GM12878 (cell line): ENCODE measurements at regions not wholly inside any gene's neighbourhood (a gene's known extent, or its start where the extent isn't known, plus 50 kb on each side); places are given as distances from the start of the nearest gene placed in this dataset.

Experiments
- FOS ChIP-seq: IDR thresholded peaks from 3 replicates; pipeline ENCODE4 v1.6.1; 2011; ENCODE audit warnings: borderline replicate concordance; ENCODE audit not compliant: insufficient read length; ENCODE audit errors: extremely low read depth
- HDAC6 ChIP-seq: fragments of 200-600 bp; sonication (generic); IDR thresholded peaks from one replicate; pipeline ENCODE4 v1.8.0; 2017; ENCODE audit warnings: antibody characterized with exemption; ENCODE audit not compliant: unreplicated experiment
- MXI1 ChIP-seq: fragments of 150-350 bp; IDR thresholded peaks from 2 replicates; pipeline ENCODE4 v1.6.1; 2011; ENCODE audit warnings: low read depth, mild to moderate bottlenecking, inconsistent platforms, low read length, improper control_type of control experiment
- RCOR1 ChIP-seq: conservative IDR thresholded peaks from 2 replicates; pipeline ENCODE4 v1.6.1; 2012; ENCODE audit warnings: low read depth, low read length, improper control_type of control experiment
- SMAD1 ChIP-seq: fragments of 450-650 bp; IDR thresholded peaks from 2 replicates; pipeline ENCODE4 v1.6.1; 2018; ENCODE audit warnings: mild to moderate bottlenecking, low read depth; ENCODE audit not compliant: partially characterized antibody
- TAF1 ChIP-seq: IDR thresholded peaks from 2 replicates; pipeline ENCODE4 v1.6.1; 2011; ENCODE audit warnings: mild to moderate bottlenecking, low read depth, low read length, borderline replicate concordance
- TF ChIP-seq, protein P1 (sequence below): IDR thresholded peaks from 2 replicates; pipeline ENCODE4 v1.6.1; 2012; ENCODE audit warnings: mild to moderate bottlenecking, low read depth, low read length
- TF ChIP-seq, protein P2 (sequence below): fragments of 450-650 bp; IDR thresholded peaks from 2 replicates; pipeline ENCODE4 v1.6.1; 2016; ENCODE audit warnings: mild to moderate bottlenecking
- TF ChIP-seq, protein P3 (sequence below): IDR thresholded peaks from 2 replicates; pipeline ENCODE4 v1.6.1; 2011; ENCODE audit warnings: low read depth, low read length, improper control_type of control experiment, borderline replicate concordance

GRCh38 chr14:100422556-100423316 is 99.6 kb downstream of the SLC25A47 start (continued):
- no peak for TF ChIP-seq RCOR1
- TF ChIP-seq SMAD1 = no peak
- TF ChIP-seq, protein P1, sequence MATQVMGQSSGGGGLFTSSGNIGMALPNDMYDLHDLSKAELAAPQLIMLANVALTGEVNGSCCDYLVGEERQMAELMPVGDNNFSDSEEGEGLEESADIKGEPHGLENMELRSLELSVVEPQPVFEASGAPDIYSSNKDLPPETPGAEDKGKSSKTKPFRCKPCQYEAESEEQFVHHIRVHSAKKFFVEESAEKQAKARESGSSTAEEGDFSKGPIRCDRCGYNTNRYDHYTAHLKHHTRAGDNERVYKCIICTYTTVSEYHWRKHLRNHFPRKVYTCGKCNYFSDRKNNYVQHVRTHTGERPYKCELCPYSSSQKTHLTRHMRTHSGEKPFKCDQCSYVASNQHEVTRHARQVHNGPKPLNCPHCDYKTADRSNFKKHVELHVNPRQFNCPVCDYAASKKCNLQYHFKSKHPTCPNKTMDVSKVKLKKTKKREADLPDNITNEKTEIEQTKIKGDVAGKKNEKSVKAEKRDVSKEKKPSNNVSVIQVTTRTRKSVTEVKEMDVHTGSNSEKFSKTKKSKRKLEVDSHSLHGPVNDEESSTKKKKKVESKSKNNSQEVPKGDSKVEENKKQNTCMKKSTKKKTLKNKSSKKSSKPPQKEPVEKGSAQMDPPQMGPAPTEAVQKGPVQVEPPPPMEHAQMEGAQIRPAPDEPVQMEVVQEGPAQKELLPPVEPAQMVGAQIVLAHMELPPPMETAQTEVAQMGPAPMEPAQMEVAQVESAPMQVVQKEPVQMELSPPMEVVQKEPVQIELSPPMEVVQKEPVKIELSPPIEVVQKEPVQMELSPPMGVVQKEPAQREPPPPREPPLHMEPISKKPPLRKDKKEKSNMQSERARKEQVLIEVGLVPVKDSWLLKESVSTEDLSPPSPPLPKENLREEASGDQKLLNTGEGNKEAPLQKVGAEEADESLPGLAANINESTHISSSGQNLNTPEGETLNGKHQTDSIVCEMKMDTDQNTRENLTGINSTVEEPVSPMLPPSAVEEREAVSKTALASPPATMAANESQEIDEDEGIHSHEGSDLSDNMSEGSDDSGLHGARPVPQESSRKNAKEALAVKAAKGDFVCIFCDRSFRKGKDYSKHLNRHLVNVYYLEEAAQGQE = no peak
- TF ChIP-seq, protein P2, sequence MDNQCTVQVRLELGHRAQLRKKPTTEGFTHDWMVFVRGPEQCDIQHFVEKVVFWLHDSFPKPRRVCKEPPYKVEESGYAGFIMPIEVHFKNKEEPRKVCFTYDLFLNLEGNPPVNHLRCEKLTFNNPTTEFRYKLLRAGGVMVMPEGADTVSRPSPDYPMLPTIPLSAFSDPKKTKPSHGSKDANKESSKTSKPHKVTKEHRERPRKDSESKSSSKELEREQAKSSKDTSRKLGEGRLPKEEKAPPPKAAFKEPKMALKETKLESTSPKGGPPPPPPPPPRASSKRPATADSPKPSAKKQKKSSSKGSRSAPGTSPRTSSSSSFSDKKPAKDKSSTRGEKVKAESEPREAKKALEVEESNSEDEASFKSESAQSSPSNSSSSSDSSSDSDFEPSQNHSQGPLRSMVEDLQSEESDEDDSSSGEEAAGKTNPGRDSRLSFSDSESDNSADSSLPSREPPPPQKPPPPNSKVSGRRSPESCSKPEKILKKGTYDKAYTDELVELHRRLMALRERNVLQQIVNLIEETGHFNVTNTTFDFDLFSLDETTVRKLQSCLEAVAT = no peak
- TF ChIP-seq, protein P3, sequence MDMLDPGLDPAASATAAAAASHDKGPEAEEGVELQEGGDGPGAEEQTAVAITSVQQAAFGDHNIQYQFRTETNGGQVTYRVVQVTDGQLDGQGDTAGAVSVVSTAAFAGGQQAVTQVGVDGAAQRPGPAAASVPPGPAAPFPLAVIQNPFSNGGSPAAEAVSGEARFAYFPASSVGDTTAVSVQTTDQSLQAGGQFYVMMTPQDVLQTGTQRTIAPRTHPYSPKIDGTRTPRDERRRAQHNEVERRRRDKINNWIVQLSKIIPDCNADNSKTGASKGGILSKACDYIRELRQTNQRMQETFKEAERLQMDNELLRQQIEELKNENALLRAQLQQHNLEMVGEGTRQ = no peak
- no peak for TF ChIP-seq TAF1
- TF ChIP-seq HDAC6 = no peak
- TF ChIP-seq MXI1 = no peak
- no peak for TF ChIP-seq FOS
